Glutamatergic neuron (in vitro differentiated cells): ENCODE measurements at regions not wholly inside any gene's neighbourhood (a gene's known extent, or its start where the extent isn't known, plus 50 kb on each side); places are given as distances from the start of the nearest gene placed in this dataset.

Source experiments
- DNase-seq: peaks from one replicate; pipeline ENCODE4 v3.0.0; 2022
- H3K27ac Mint-ChIP-seq: one replicate; pipeline ENCODE4 v1.8.0; 2020; ENCODE audit warnings: mild to moderate bottlenecking, mixed read lengths, inconsistent platforms; ENCODE audit not compliant: unreplicated experiment
- H3K27me3 Mint-ChIP-seq: one replicate; pipeline ENCODE4 v1.8.0; 2020; ENCODE audit warnings: mild to moderate bottlenecking, moderate library complexity, mixed read lengths, inconsistent platforms; ENCODE audit not compliant: unreplicated experiment
- H3K36me3 Mint-ChIP-seq: one replicate; pipeline ENCODE4 v1.8.0; 2020; ENCODE audit warnings: mild to moderate bottlenecking, mixed read lengths, inconsistent platforms; ENCODE audit not compliant: unreplicated experiment
- H3K4me1 Mint-ChIP-seq: one replicate; pipeline ENCODE4 v1.8.0; 2020; ENCODE audit warnings: mild to moderate bottlenecking, low read depth, mixed read lengths, inconsistent platforms; ENCODE audit not compliant: unreplicated experiment
- H3K4me3 Mint-ChIP-seq: one replicate; pipeline ENCODE4 v1.8.0; 2020; ENCODE audit warnings: mild to moderate bottlenecking, mixed read lengths, inconsistent platforms; ENCODE audit not compliant: unreplicated experiment
- H3K9me3 Mint-ChIP-seq: one replicate; pipeline ENCODE4 v1.8.0; 2020; ENCODE audit warnings: mild to moderate bottlenecking, moderate library complexity, mixed read lengths, inconsistent platforms; ENCODE audit not compliant: unreplicated experiment
- CTCF ChIP-seq: fragments of 200-600 bp; sonication (generic); IDR thresholded peaks from one replicate; pipeline ENCODE4 v1.5.0; 2021; ENCODE audit not compliant: partially characterized antibody, unreplicated experiment

DNA sequence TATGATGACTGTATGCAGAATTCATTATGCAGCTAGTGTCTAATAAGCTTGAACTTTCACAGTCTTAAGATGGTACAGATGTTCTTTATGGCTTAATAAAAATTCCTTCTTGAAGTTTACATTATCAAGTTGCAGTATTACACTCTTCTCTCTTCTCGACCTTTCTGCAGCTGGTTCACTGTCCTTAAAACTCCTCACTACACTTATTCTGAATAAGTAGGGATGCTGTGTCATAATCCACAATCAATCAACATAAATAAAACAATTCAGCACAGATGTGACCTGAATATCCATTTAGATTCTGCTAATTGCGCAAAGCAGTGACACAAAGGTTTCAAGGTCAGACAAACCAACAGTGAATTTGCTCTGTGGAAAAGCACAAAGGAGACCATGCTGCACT lies 356.8 kb downstream of the SUCLG1 start:
- DNase-seq = no peak
- no peak overlapping the region for H3K27ac Mint-ChIP-seq
- TF ChIP-seq CTCF = no peak
- H3K4me3 Mint-ChIP-seq = no peak overlapping the region
- peaks cover 1% of the 10 kb centered on the region for H3K9me3 Mint-ChIP-seq
- no peaks in the 10 kb centered on the region for H3K4me1 Mint-ChIP-seq
- H3K27me3 Mint-ChIP-seq = peaks cover 1% of the 10 kb centered on the region
- H3K36me3 Mint-ChIP-seq = peaks cover 16% of the 10 kb centered on the region

DNA sequence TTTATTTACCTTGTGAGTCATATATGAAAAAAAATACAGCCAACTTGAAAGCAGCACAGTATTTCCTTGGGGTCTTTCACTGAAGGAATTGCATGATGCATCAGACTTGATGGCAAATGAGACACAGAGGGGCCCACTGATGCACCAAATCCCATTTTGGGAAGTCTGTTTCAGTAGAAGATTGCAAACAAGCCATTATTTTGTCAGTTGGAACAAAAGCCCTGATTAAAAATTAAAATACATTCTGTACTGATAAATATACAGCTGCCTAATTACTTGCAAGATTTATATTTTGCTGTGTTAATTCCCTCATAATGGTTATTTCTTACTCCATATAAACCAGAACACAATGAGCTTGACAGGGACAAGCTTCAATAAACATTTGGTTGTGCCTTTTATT lies 370.4 kb downstream of the SUCLG1 start:
- no peak overlapping the region for H3K27ac Mint-ChIP-seq
- TF ChIP-seq CTCF = no peak
- H3K4me1 Mint-ChIP-seq = no peaks in the 10 kb centered on the region
- no peak for DNase-seq
- H3K4me3 Mint-ChIP-seq = no peak overlapping the region
- H3K36me3 Mint-ChIP-seq = peaks cover 14% of the 10 kb centered on the region
- peaks cover 1% of the 10 kb centered on the region for H3K9me3 Mint-ChIP-seq
- no peaks in the 10 kb centered on the region for H3K27me3 Mint-ChIP-seq

DNA sequence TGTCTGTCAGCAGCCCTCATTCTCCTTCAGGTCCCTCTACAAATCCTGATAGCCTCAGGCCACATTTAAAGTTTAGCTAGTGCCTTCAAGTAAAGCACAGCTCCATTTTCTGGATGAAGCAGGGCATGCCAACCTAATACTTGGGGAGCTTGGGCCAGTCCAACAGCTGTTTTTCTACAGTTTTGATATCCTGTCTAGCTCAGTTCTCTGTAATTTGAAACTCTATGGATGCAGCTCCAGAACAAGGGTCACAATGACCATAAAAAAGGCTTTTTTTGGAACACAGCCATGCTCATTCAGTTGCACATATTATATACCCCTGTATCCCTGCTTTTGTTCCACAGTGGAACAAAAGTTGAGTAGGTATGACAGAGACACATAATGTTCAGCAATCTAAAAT lies 373.5 kb downstream of the SUCLG1 start:
- no peak for TF ChIP-seq CTCF
- H3K27me3 Mint-ChIP-seq = no peaks in the 10 kb centered on the region
- no peak overlapping the region for H3K4me3 Mint-ChIP-seq
- no peak for DNase-seq
- H3K27ac Mint-ChIP-seq = no peak overlapping the region
- H3K36me3 Mint-ChIP-seq = no peaks in the 10 kb centered on the region
- H3K9me3 Mint-ChIP-seq = peaks cover 1% of the 10 kb centered on the region
- H3K4me1 Mint-ChIP-seq = no peaks in the 10 kb centered on the region

DNA sequence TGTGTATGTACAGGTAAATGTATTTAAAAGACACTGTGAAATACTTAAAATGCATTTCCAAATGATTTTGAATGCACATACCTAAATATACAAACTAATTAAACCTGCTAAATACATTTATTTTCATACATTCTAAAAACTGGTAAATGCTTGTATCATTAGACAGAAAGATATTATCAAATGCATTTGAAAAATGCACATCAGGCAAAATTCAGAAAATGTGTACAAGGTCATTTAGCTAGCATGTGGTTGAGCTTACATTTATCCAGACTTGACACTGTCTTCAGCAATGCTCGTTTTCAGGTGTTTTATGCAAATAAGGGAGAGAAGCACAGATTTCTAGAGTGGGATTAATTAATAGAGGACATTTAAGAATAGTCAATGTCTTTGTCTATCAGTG lies 374.2 kb downstream of the SUCLG1 start:
- Mint-ChIP-seq H3K27me3 (no peaks in the 10 kb centered on the region), H3K9me3 (peaks cover 1% of the 10 kb centered on the region), H3K4me1 (no peaks in the 10 kb centered on the region), H3K4me3 (no peak overlapping the region), H3K36me3 (no peaks in the 10 kb centered on the region), H3K27ac (no peak overlapping the region)
- DNase-seq = no peak
- no peak for TF ChIP-seq CTCF

- H3K4me1 Mint-ChIP-seq = no peaks in the 10 kb centered on the region
- no peak for TF ChIP-seq CTCF
- no peak overlapping the region for H3K27ac Mint-ChIP-seq
- DNase-seq = no peak
- H3K4me3 Mint-ChIP-seq = no peak overlapping the region
- peaks cover 1% of the 10 kb centered on the region for H3K9me3 Mint-ChIP-seq
- H3K36me3 Mint-ChIP-seq = no peaks in the 10 kb centered on the region
- no peaks in the 10 kb centered on the region for H3K27me3 Mint-ChIP-seq
Measured at GRCh38 chr2:84083984-84084383, 375.1 kb downstream of the SUCLG1 start.
